LNCaP clone FGC (cell line): ENCODE measurements at regions not wholly inside any gene's neighbourhood (a gene's known extent, or its start where the extent isn't known, plus 50 kb on each side); places are given as distances from the start of the nearest gene placed in this dataset.

Source experiments
- DNase-seq: peaks from one replicate; pipeline ENCODE4 v3.0.0-alpha.2; 2011; ENCODE audit warnings: low read depth
- H3K4me3 ChIP-seq: 2 replicates; pipeline ENCODE4 v1.5.1; 2011; ENCODE audit warnings: mild to moderate bottlenecking, low read depth, low read length, control low read depth
- TF ChIP-seq, protein P1 (sequence below): IDR thresholded peaks from 2 replicates; pipeline ENCODE4 v1.5.1; 2012; ENCODE audit warnings: mild to moderate bottlenecking; ENCODE audit not compliant: control insufficient read depth, insufficient read depth; ENCODE audit errors: extremely low read depth

DNA sequence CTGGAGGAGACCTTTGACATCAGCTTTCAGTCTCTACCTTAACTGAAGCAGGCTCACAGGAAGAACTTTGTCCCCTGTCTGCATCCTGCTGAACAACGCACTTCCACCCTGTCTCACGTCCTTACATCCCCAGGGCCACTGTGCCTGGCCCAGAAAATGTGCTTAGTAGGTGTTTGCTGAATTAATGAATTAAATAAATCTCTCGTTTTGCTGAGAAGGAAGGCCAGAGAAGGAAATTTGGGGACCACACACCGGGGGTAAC, 54.3 kb upstream of the CREB3L1 start:
- TF ChIP-seq, protein P1, sequence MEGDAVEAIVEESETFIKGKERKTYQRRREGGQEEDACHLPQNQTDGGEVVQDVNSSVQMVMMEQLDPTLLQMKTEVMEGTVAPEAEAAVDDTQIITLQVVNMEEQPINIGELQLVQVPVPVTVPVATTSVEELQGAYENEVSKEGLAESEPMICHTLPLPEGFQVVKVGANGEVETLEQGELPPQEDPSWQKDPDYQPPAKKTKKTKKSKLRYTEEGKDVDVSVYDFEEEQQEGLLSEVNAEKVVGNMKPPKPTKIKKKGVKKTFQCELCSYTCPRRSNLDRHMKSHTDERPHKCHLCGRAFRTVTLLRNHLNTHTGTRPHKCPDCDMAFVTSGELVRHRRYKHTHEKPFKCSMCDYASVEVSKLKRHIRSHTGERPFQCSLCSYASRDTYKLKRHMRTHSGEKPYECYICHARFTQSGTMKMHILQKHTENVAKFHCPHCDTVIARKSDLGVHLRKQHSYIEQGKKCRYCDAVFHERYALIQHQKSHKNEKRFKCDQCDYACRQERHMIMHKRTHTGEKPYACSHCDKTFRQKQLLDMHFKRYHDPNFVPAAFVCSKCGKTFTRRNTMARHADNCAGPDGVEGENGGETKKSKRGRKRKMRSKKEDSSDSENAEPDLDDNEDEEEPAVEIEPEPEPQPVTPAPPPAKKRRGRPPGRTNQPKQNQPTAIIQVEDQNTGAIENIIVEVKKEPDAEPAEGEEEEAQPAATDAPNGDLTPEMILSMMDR = no peak
- H3K4me3 ChIP-seq = no peak overlapping the region
- DNase-seq = no peak

DNA sequence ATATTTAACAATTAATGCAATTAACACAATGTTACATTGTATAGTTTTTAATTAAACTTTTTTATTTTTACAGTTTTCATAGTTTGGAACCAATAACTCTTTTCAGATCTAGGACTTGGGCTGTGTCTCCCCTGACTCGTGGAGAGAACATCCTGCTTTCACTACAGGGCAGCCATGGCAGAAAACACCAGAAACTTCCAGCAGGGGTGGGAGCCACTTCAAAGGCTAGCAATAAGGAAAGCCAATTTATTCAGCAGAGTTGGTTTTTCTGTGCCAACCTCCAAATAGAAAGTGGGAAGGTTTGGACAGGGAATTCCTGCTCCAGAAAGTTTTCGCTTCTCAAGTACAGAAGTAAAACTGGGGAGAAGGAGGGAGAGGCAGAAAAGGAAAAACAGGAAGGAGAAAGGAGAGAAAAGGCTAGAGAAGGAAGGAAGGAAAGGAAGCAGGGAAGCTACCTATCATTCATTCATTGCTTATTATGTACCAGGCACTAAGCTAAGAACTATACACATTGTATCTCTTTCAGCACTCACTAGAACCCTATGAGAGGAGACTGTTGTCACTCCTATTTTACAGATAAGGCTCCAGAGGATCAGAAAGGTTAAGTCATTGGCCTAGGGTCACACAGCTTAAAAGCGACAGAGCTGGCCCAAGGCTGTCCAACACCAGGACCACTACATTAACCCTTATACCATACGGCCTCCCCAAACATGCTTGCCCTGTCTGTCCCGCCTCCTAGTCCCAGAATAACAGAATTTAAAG, 54.8 kb upstream of the CREB3L1 start:
- TF ChIP-seq, protein P1 = no peak
- no peak overlapping the region for H3K4me3 ChIP-seq
- DNase-seq = no peak

DNA sequence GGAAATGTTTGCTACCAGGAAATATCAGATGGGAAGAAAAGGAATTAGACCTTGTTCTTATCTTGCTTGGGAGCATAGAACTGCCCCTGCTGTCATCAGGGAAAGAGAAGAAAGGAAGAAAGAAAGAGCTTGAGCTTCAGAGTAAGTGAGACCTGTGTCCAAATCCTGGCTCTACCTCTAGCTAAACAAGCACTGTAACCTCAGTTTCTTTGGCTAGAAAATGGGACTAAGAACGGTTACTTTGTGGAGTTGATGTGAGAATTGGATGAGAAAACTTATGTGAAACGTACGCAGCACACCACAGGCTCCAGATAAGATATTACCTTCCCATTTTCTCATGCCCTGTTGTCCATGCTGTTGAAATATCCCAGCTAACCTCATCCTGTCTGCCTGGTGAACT, 57.1 kb upstream of the CREB3L1 start:
- no peak for DNase-seq

DNA sequence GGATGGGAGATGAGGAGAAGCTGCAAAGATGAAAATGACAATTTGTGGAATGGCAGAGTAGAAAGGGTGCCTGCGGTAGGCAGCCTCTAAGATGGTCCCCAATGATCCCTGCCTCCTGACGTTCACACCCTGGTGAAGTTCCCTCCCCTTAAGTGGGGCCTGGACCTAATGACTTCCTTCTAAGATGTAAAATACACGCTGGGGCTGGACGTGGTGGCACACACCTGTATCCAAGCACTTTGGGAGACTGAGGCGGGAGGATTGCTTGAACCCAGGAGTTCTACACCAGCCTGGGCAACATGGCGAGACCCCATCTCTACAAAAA, 60.7 kb upstream of the CREB3L1 start:
- no peak for DNase-seq
- H3K4me3 ChIP-seq = no peak overlapping the region
- TF ChIP-seq, protein P1 = no peak

More for the DNA sequence above, 57.1 kb upstream of the CREB3L1 start:
- no peak overlapping the region for H3K4me3 ChIP-seq
- TF ChIP-seq, protein P1 = no peak

DNA sequence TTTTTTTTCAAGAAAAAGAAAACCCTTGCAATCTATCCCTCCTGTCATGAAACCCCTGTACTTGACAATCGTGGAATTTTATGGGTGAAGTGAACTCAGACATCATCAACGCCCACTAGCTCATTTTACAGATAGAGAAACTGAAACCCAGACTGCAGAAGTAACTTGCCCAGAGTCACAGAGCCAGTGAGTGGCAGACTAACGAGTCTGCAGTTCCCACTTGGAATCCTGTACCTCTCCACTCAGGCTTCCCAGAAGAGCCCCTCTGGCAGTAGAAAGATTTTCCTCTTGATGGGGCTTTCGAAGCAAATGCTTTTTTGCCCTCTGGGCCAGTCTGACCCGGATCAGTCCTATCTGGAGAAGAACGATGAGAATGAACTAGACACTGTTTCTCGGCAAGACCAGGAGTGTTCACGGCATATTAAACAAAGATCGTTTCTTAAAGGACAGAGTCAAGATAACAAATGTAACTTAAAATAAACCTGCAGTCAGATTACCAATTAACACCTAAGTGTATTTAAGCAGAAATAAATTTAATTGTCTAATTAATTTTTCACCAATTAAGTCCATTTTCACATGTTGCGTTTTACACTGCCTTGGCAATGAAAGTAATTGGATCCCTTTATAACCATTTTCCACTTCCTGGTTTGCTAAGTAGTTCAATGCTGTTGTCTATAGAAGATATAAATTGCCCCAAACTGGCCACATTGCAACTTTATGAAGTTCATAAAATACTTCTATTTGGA, 61.3 kb upstream of the CREB3L1 start:
- no peak for DNase-seq
- H3K4me3 ChIP-seq = no peak overlapping the region
- TF ChIP-seq, protein P1 = no peak

DNA sequence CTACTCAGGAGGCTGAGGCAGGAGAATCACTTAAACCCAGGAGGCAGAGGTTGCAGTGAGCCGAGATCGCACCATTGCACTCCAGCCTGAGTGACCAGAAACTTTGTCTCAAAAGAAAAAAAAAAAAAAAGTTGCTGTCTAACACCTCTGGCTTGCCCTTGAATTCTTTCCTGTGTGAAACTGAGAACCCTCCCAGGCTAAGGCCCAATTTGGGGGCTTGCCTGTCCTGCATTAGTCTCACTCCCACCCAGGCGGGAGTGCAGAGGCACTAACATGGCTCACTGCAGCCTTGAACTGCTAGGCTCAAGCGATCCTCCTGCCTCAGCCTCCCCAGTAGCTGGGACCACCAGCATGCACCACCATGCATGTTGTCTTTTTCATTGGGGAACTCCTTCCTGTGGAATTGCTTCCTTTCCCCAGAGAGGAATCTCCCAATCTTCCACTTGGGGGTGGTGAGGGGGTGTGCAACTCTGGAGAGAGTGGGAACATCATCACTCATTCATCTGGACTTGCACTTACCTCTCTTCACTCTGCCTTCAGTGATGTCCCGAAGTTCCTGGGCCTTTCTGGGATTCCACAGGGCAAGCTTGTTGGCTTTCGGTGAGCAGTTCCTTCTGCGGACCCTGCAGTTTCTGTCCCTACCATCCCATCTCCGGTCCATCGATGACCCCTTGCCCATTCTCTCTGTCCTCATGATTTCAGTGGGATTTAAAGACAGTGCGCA, 62.1 kb upstream of the CREB3L1 start:
- no peak for DNase-seq
- TF ChIP-seq, protein P1 = no peak
- no peak overlapping the region for H3K4me3 ChIP-seq
